NOMO-1 (cell line): ENCODE measurements at regions not wholly inside any gene's neighbourhood (a gene's known extent, or its start where the extent isn't known, plus 50 kb on each side); places are given as distances from the start of the nearest gene placed in this dataset.

Experiments used
- DNase-seq, 2 experiments: peaks; one replicate each; lab custom pipeline; 2025; ENCODE audit not compliant: unreplicated experiment in 2 of 2; lab: John Stamatoyannopoulos, UW

- no peak for DNase-seq
Observed at GRCh38 chr7:156143158-156143557, 330.9 kb upstream of the SHH start.

GRCh38 chr7:156141941-156142340 is 329.7 kb upstream of the SHH start:
- no peak for DNase-seq

DNA sequence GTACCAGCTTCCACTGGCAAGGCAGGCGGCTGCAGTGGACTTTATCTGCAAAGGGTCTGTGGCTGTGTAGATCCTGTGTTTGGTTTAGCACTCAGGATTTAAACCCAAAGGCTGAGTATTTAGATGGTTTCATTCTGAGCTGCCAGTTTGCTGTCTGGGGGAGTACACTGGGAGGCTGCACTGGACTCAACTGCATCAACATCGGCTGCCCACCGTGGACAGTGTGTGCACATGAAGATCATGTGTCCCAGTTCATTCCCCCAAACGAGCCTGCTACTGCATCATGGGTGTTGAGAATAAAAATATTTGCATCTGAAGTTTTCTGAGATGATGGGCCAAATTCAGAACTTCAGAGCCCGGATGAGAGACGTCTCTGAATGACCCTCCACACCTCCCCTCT is 328.6 kb upstream of the SHH start:
- no peak for DNase-seq

- no peak for DNase-seq
Observed at GRCh38 chr7:156140447-156140846, 328.2 kb upstream of the SHH start.

- DNase-seq, result no peak
Observed at GRCh38 chr7:156139633-156140032, 327.4 kb upstream of the SHH start.

DNA sequence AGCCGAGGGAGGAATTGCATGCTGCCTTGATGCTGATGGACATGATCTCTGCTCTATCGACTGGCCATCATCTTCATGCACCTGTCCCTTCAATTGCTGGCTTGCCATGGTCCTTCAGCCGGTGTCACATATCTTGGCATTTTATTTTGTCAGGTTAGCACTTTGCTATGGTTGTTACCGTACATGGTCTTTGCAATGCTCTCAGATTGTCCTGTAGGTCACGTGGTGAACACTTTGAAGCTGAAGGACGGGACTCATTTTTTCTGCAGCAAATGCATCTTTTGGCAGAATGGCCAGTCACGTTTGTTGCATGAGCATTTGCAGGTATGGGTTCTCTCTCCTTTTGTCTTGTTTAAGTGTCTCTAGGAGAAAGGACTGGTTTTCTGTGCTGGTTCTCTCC is 326.8 kb upstream of the SHH start:
- DNase-seq, result no peak

DNA sequence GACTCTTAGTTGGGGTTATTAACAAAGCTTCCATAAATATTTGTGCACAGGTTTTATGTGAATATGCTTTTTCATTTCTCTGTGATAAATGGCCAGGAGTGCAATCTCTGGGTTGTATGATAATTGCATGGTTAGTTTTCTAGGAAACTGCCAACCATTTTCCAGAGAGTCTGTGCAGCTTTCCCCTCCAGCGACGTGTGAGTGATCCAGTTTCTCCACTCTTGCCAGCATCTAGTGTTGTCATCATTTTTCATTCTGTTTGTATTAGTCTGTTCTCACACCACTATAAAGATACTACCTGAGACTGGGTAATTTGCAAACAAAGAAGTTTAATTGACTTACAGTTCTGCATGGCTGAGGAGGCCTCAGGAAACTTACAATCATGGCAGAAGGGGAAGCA is 319.6 kb upstream of the SHH start:
- no peak for DNase-seq

GRCh38 chr7:156129522-156129921 is 317.3 kb upstream of the SHH start:
- DNase-seq, result no peak

GRCh38 chr7:156128496-156128895 is 316.2 kb upstream of the SHH start:
- no peak for DNase-seq

DNA sequence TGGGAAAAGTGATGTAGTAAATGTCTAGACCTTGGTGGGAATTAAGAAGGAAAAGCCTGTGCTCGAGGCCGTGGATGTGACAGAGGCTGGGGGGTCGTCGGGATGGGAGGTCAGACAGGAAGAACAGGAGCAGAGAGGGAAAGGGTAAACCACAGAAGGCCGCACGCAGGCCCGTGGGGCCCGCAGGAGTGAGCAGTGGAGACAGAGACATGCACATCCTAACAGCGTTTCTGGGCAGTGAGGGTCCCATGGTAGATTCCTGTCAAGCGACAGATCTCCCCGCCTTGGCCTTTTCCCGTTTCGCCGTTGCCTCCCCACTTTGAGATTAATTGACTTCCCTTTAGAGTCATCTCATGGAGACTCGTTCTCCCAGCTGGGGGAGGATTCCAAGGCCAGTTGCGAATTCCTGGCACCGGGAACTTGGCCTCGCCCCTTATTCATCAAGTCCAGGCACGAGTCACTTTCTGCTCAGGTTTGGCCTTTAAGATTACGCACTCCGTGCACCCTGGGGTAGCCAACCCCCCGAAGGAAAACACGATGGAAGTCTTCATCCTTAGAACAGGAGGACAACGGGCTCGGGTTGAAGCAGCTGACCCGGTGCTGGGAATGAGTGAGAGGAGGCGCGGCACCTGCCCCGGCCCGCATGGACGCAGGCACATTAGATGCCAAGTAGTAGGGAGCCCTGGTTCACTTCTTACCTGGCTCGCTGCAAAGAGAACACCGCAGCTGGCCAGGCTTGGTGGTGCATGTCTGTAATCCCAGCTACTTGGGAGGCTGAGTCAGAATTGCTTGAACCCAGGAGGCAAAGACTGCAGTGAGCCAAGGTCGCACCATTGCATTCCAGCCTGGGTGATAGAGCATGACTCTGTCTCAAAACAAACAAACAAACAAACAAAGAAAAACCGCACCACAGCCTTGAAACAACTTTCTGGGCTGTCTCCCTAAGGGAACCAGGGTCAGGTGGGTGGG is 315.2 kb upstream of the SHH start:
- DNase-seq, result no peak

DNA sequence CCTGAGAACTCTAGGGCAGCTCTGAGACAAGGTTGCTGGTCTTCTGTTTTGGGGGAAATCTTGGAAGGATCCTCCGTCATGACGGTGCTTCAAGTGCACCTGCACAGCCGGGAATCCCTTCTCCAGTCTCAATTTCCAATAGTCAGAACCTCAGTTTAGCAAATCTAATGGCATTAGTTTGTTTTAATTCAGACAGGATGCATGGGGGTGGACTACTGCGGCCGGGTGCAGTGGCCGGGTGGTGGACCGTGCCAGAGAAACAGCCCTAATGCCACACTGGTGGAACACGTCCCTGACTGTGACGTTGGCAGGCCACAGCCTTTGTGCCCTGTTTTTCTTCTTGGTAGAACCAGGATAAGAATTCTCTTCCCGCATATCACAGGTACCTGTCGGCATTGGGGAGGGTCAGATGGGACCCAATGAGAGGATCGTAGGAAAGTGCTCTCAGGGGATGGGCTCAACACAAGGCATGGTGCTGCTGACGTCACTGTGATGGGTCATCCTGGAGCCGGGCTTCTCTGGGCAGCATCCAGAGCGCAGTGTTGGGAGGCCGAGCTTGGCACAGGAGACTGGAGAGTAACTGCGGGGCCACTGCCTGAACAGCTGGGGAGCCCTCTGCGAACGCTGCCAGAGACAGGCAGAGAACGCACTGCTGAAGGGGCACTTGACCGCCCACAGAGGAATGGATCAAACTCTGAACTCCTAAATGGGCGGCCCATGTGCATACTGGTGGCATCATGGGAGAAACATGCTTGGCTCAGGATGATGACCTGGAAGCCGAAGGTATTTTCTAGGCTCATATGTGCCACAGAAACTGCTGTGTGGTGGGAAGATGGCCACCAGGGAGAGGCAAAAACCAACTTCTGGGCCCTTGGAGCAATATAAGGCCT is 313.8 kb upstream of the SHH start:
- DNase-seq, result no peak

DNA sequence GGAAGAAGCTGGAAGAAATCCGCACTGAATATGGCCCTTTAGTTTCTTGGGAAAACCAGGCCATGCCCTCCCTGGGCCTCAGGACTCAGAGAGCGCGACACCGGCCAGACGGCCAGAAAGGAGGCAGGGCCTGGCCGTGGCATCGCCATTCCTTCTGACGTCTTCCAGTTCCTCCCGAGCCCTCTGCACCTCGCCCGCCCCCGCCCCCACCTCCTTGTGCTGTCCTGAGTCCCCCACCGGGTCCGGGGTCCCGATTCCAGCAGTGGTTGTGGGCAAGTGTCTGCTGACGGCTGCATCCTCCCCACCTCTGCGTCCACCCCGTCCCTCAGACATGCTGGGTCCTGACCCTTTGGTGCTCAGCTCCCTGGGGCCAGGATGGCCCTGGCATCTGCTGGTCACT is 312.1 kb upstream of the SHH start:
- DNase-seq, result no peak

DNA sequence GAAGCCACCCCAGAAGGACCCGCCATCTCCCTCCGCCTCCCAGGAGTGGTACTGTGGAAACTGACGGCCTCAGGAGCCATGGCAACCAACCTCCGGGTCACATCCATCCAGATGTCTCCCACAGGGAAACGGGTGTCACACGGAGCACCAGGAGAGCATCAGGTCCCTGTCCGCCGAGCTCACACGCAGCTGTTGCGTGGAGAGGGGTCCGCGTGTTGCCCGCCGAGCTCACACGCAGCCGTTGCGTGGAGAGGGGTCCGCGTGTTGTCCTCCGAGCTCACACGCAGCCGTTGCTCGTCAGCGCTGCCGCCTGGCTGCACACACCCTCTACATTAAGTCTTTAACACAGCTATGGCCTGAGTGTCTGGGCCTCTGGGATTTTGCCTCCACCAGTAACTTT is 311.1 kb upstream of the SHH start:
- DNase-seq, result no peak

- no peak for DNase-seq
Observed at GRCh38 chr7:156122752-156123354, 310.6 kb upstream of the SHH start.

DNA sequence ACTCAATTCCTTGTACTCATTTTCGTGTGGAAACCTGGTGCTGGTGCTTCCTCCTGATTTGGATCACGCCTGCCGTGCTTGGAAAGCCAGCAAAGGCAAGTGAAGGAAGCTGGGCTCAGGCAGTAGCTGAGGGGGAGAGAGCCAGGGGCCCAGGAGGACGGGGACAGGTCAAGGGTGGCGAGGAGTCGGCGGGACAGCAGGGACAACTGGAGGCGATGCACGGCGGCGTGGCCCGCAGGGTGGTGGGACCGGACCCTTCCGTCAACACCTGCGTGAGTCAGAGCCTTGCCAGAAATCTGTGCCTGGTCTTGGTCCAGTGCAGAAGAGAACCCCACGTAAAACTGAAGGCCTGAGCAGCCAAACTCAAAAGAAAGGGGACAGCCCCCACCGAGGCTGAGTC is 309.7 kb upstream of the SHH start:
- no peak for DNase-seq

DNA sequence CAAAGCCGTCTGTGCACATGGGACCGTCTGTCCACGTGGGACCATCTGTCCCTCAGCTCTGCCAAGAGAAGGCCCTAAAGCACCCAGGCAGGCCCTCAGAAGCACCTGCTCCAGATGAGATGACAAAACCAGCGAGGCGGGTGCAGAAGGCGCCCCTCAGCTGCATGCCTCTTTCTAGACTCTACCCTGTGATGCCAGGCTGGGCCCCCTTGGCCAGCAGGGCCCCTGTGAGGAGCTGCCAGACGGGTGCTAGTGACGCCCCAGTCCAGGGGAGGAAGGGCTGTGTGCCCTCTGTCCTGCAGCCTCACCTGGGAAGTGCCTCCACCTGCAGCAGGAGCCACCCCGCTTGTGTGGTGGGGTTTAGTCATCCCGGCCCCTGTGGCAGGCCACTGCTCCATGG is 309.2 kb upstream of the SHH start:
- no peak for DNase-seq

- DNase-seq, result no peak
Observed at GRCh38 chr7:156120552-156120951, 308.3 kb upstream of the SHH start.

GRCh38 chr7:156119771-156120170 is 307.5 kb upstream of the SHH start:
- no peak for DNase-seq

GRCh38 chr7:156118248-156118645 is 306.0 kb upstream of the SHH start:
- DNase-seq, result no peak

GRCh38 chr7:156117542-156118247 is 305.4 kb upstream of the SHH start:
- DNase-seq, result peak in 1 of 2 experiments; percentile 1
